ENCODE measurements at regions not wholly inside any gene's neighbourhood (a gene's known extent, or its start where the extent isn't known, plus 50 kb on each side); places are given as distances from the start of the nearest gene placed in this dataset.

- Histone ChIP-seq H3K4me3 (no peak overlapping the region), H3K4me1 (ENCODE audit: insufficient read depth) (no peaks in the 10 kb centered on the region), H3K36me3 (ENCODE audit: insufficient read depth) (no peaks in the 10 kb centered on the region), H4K20me1 (replicated peaks; ENCODE audit: insufficient read depth) (no peaks in the 10 kb centered on the region), H2AFZ (no peak overlapping the region), H3K4me2 (no peak overlapping the region), H3K27me3 (ENCODE audit: insufficient read depth) (no peaks in the 10 kb centered on the region), H3K9me2 (ENCODE audit: insufficient read depth) (no peaks in the 10 kb centered on the region), H3K79me2 (replicated peaks; ENCODE audit: insufficient read depth) (no peaks in the 10 kb centered on the region), H3F3A (replicated peaks; ENCODE audit: low read depth) (no peaks in the 10 kb centered on the region), H3K27ac (ENCODE audit: low read depth) (no peak overlapping the region)
- no peak overlapping the region for H3K4me3 Mint-ChIP-seq
- no peaks in the 10 kb centered on the region for H3K36me3 Mint-ChIP-seq (ENCODE audit: low read depth)
- no peak for TF ChIP-seq REST (IDR thresholded peaks at IDR 0.05; ENCODE audit: unreplicated experiment)
- TF ChIP-seq ZNF331 (CRISPR knock-in tag; IDR thresholded peaks at IDR 0.05; ENCODE audit: low read depth): no peak
- no peak for TF ChIP-seq EZH2phosphoT487 (IDR thresholded peaks at IDR 0.05; ENCODE audit: unreplicated experiment)
- TF ChIP-seq ZNF462 (CRISPR knock-in tag; IDR thresholded peaks at IDR 0.05): no peak
- TF ChIP-seq JUNB (IDR thresholded peaks at IDR 0.05; ENCODE audit: unreplicated experiment): no peak
- no peak for TF ChIP-seq NANOG (IDR thresholded peaks at IDR 0.05; ENCODE audit: borderline replicate concordance)
- TF ChIP-seq STAT1 (IDR thresholded peaks at IDR 0.05; ENCODE audit: unreplicated experiment): no peak
- TF ChIP-seq CREB1 (CRISPR knock-in tag; IDR thresholded peaks at IDR 0.05; ENCODE audit: low read depth): no peak
- TF ChIP-seq ETS1 (IDR thresholded peaks at IDR 0.05): no peak
- no peak for TF ChIP-seq POLR2AphosphoS5 (IDR thresholded peaks at IDR 0.05; ENCODE audit: low read depth)
- peaks cover 5% of the 10 kb centered on the region; the same call in 2 of the 3 replicates for H3K9me3 Mint-ChIP-seq
- H3K27me3 Mint-ChIP-seq (ENCODE audit: insufficient read depth, low read depth, poor library complexity): peaks cover 1% of the 10 kb centered on the region
- no peak overlapping the region for H3K27ac Mint-ChIP-seq
- DNase-seq (ENCODE audit: low spot score): no peak
- no peak for ATAC-seq
- H3K4me1 Mint-ChIP-seq: peaks cover 7% of the 10 kb centered on the region
These were observed 746.9 kb upstream of the MARCKS start for GRCh38 chr6:113110211-113110610.
